ENCODE measurements at regions not wholly inside any gene's neighbourhood (a gene's known extent, or its start where the extent isn't known, plus 50 kb on each side); places are given as distances from the start of the nearest gene placed in this dataset.

- Histone ChIP-seq H3K79me2 (replicated peaks; ENCODE audit: insufficient read depth) (no peaks in the 10 kb centered on the region), H3K27ac (ENCODE audit: low read depth) (no peak overlapping the region), H3K4me3 (no peak overlapping the region), H3K4me2 (no peak overlapping the region), H3F3A (replicated peaks; ENCODE audit: low read depth) (0 out of 2 replicates have a peak, but pooled peaks cover 2% of the 10 kb centered on the region), H3K27me3 (ENCODE audit: insufficient read depth) (no peaks in the 10 kb centered on the region), H3K9me2 (ENCODE audit: insufficient read depth) (no peaks in the 10 kb centered on the region), H3K4me1 (ENCODE audit: insufficient read depth) (no peaks in the 10 kb centered on the region), H4K20me1 (replicated peaks; ENCODE audit: insufficient read depth) (no peaks in the 10 kb centered on the region), H2AFZ (no peak overlapping the region), H3K36me3 (ENCODE audit: insufficient read depth) (no peaks in the 10 kb centered on the region)
- H3K4me3 Mint-ChIP-seq, result no peak overlapping the region
- peaks cover 11% of the 10 kb centered on the region; the same call in 2 of the 3 replicates for H3K9me3 Mint-ChIP-seq
- H3K27me3 Mint-ChIP-seq (ENCODE audit: insufficient read depth, low read depth, poor library complexity), result peaks cover 5% of the 10 kb centered on the region
- ATAC-seq, result no peak
- no peak overlapping the region for H3K27ac Mint-ChIP-seq
- no peak for DNase-seq (ENCODE audit: low spot score)
- H3K36me3 Mint-ChIP-seq (ENCODE audit: low read depth), result no peaks in the 10 kb centered on the region
- H3K4me1 Mint-ChIP-seq, result no peaks in the 10 kb centered on the region
- TF ChIP-seq CTCF (conservative IDR thresholded peaks at IDR 0.05; ENCODE audit: low read depth in 2 of 2) (no peak), ETS1 (IDR thresholded peaks at IDR 0.05) (no peak), REST (IDR thresholded peaks at IDR 0.05; ENCODE audit: unreplicated experiment) (no peak), CREB1 (CRISPR knock-in tag; IDR thresholded peaks at IDR 0.05; ENCODE audit: low read depth) (no peak), POLR2AphosphoS5 (IDR thresholded peaks at IDR 0.05; ENCODE audit: low read depth) (no peak), ZNF331 (CRISPR knock-in tag; IDR thresholded peaks at IDR 0.05; ENCODE audit: low read depth) (no peak), EZH2 (IDR thresholded peaks at IDR 0.05; ENCODE audit: low read depth, unreplicated experiment) (no peak), STAT1 (IDR thresholded peaks at IDR 0.05; ENCODE audit: unreplicated experiment) (no peak), EZH2phosphoT487 (IDR thresholded peaks at IDR 0.05; ENCODE audit: unreplicated experiment) (no peak), JUNB (IDR thresholded peaks at IDR 0.05; ENCODE audit: unreplicated experiment) (no peak), ZNF114 (CRISPR knock-in tag; IDR thresholded peaks at IDR 0.05) (no peak), ZNF462 (CRISPR knock-in tag; IDR thresholded peaks at IDR 0.05) (no peak), NANOG (IDR thresholded peaks at IDR 0.05; ENCODE audit: borderline replicate concordance) (no peak)
Observed at GRCh38 chr7:155928583-155928982, 116.3 kb upstream of the SHH start.

Measured in GM23338 (cell line).